H1 (cell line): ENCODE measurements at regions not wholly inside any gene's neighbourhood (a gene's known extent, or its start where the extent isn't known, plus 50 kb on each side); places are given as distances from the start of the nearest gene placed in this dataset.
A peak's percentile ranks its signal among the peaks of the same experiment; 100 is the strongest.

Experiments
- CTCF ChIA-PET: fragments of 300-600 bp; sonication (Branson Sonifier 250); formaldehyde crosslinking; loops from one replicate; lab custom pipeline; 2021; ENCODE audit not compliant: partially characterized antibody; lab: Charles Lee
- POLR2A ChIA-PET: fragments of 300-600 bp; sonication (Branson Sonifier 250); formaldehyde crosslinking; loops from one replicate; lab custom pipeline; 2021; ENCODE audit warnings: inconsistent platforms; ENCODE audit not compliant: partially characterized antibody; lab: Charles Lee
- DNase-seq, 2 experiments: peaks; one replicate each; pipeline versions ENCODE4 v3.0.0 to v3.0.0-alpha.2; 2010 to 2022; ENCODE audit warnings: low spot score in 2 of 2, low read depth in 1 of 2, mixed read lengths in 1 of 2
- FAIRE-seq: peaks from 2 replicates; lab custom pipeline; 2011; peaks lifted over from hg19 to GRCh38; lab: Jason Lieb, UNC
- H2AFZ ChIP-seq: 2 replicates; pipeline ENCODE4 v1.8.1; 2012; ENCODE audit warnings: low read length, inconsistent platforms
- H2AK5ac ChIP-seq: 2 replicates; pipeline ENCODE4 v1.6.1; 2013; ENCODE audit warnings: low read depth, low read length
- H2BK120ac ChIP-seq: replicated peaks from 2 replicates; pipeline ENCODE3; 2013; ENCODE audit warnings: low read depth, low read length, inconsistent platforms
- H2BK12ac ChIP-seq: 2 replicates; pipeline ENCODE4 v1.6.1; 2013; ENCODE audit warnings: low read depth, low read length
- H2BK15ac ChIP-seq: 2 replicates; pipeline ENCODE4 v1.6.1; 2013; ENCODE audit warnings: low read length
- H2BK20ac ChIP-seq: 2 replicates; pipeline ENCODE4 v1.6.1; 2013; ENCODE audit warnings: low read length
- H2BK5ac ChIP-seq: 2 replicates; pipeline ENCODE4 v1.6.1; 2013; ENCODE audit warnings: low read depth, low read length
- H3K14ac ChIP-seq: 2 replicates; pipeline ENCODE4 v1.6.1; 2013; ENCODE audit warnings: inconsistent platforms; ENCODE audit not compliant: insufficient read length
- H3K18ac ChIP-seq: 2 replicates; pipeline ENCODE4 v1.6.1; 2013; ENCODE audit warnings: low read length; ENCODE audit errors: extremely low read depth
- H3K23ac ChIP-seq: 2 replicates; pipeline ENCODE4 v1.6.1; 2013; ENCODE audit warnings: inconsistent platforms; ENCODE audit not compliant: insufficient read length
- H3K23me2 ChIP-seq: 2 replicates; pipeline ENCODE4 v1.6.1; 2013; ENCODE audit warnings: low read depth, low read length
- H3K27ac ChIP-seq: 2 replicates; pipeline ENCODE4 v1.6.1; 2011; ENCODE audit warnings: low read depth, low read length, inconsistent platforms
- H3K27me3 ChIP-seq, 4 experiments: replicated peaks in 1 of 4; 1 replicate in 1 of 4; 2 replicates in 3 of 4; pipeline versions ENCODE4 v1.6.1 to v1.8.1; 2011 to 2013; ENCODE audit warnings: low read length in 3 of 4, mild to moderate bottlenecking in 3 of 4, inconsistent platforms in 2 of 4, mixed read lengths in 2 of 4, moderate library complexity in 1 of 4; ENCODE audit not compliant: control insufficient read depth in 3 of 4, insufficient read depth in 3 of 4; ENCODE audit errors: extremely low read depth in 1 of 4
- H3K36me3 ChIP-seq, 4 experiments: 2 replicates each; pipeline versions ENCODE4 v1.6.1 to v1.8.1; 2011 to 2013; ENCODE audit warnings: mild to moderate bottlenecking in 4 of 4, low read length in 3 of 4, moderate library complexity in 2 of 4, control low read depth in 1 of 4, inconsistent platforms in 1 of 4; ENCODE audit not compliant: insufficient read depth in 4 of 4, control insufficient read depth in 2 of 4
- H3K4ac ChIP-seq: replicated peaks from 2 replicates; pipeline ENCODE3; 2013; ENCODE audit warnings: low read length, low read depth, mixed read lengths, inconsistent platforms; ENCODE audit not compliant: insufficient read length
- H3K4me1 ChIP-seq, 4 experiments: replicated peaks in 1 of 4; 1 replicate in 1 of 4; 2 replicates in 3 of 4; pipeline versions ENCODE4 v1.6.1 to v1.8.1; 2011 to 2013; ENCODE audit warnings: low read length in 3 of 4, inconsistent platforms in 2 of 4, mixed read lengths in 1 of 4; ENCODE audit not compliant: insufficient read depth in 4 of 4, control insufficient read depth in 3 of 4
- H3K4me2 ChIP-seq, 2 experiments: 2 replicates each; pipeline versions ENCODE4 v1.6.1 to v1.8.1; 2011 to 2013; ENCODE audit warnings: low read depth in 2 of 2, low read length in 2 of 2, control low read depth in 1 of 2, inconsistent platforms in 1 of 2, mild to moderate bottlenecking in 1 of 2; ENCODE audit not compliant: insufficient read depth in 1 of 2
- H3K4me3 ChIP-seq, 4 experiments: fragments of 200-600, 300-600 bp in 1 of 4; sonication (generic), shearing (Covaris generic), sonication (Bioruptor Twin) in 1 of 4; 2 replicates each; pipeline versions ENCODE4 v1.5.1 to v1.8.1; 2011 to 2016; ENCODE audit warnings: low read length in 4 of 4, low read depth in 3 of 4, control low read depth in 2 of 4, inconsistent platforms in 2 of 4, mild to moderate bottlenecking in 2 of 4, mixed read lengths in 1 of 4, moderate library complexity in 1 of 4; ENCODE audit not compliant: insufficient read depth in 2 of 4; ENCODE audit errors: extremely low read depth in 1 of 4
- H3K56ac ChIP-seq: replicated peaks from 2 replicates; pipeline ENCODE3; 2013; ENCODE audit warnings: low read depth, mild to moderate bottlenecking, mixed read lengths, low read length, inconsistent platforms; ENCODE audit not compliant: insufficient read length
- H3K79me1 ChIP-seq: 2 replicates; pipeline ENCODE4 v1.6.1; 2013; ENCODE audit warnings: low read depth, low read length, control low read depth
- H3K79me2 ChIP-seq, 2 experiments: 2 replicates each; pipeline versions ENCODE4 v1.6.1 to v1.8.1; 2012 to 2013; ENCODE audit warnings: low read length in 2 of 2, mild to moderate bottlenecking in 2 of 2, inconsistent platforms in 1 of 2; ENCODE audit not compliant: insufficient read depth in 2 of 2, control insufficient read depth in 1 of 2
- H3K9ac ChIP-seq, 4 experiments: replicated peaks in 1 of 4; 1 replicate in 1 of 4; 2 replicates in 3 of 4; pipeline versions ENCODE4 v1.6.1 to v1.8.1; 2011 to 2013; ENCODE audit warnings: low read depth in 3 of 4, low read length in 3 of 4, control low read depth in 2 of 4, mild to moderate bottlenecking in 2 of 4, moderate library complexity in 2 of 4, inconsistent platforms in 1 of 4; ENCODE audit errors: extremely low read depth in 1 of 4
- H3K9me3 ChIP-seq, 2 experiments: 2 replicates each; pipeline versions ENCODE4 v1.6.1 to v1.8.1; 2012 to 2013; ENCODE audit warnings: mild to moderate bottlenecking in 2 of 2, moderate library complexity in 2 of 2, control low read depth in 1 of 2, inconsistent platforms in 1 of 2, low read depth in 1 of 2, low read length in 1 of 2, mixed read lengths in 1 of 2; ENCODE audit not compliant: insufficient read depth in 2 of 2
- H4K20me1 ChIP-seq, 2 experiments: replicated peaks in 1 of 2; 2 replicates each; pipeline versions ENCODE3 to v1.8.1; 2011 to 2013; ENCODE audit warnings: inconsistent platforms in 2 of 2, low read length in 2 of 2, mild to moderate bottlenecking in 1 of 2; ENCODE audit not compliant: insufficient read depth in 2 of 2, control insufficient read depth in 1 of 2
- H4K5ac ChIP-seq: 2 replicates; pipeline ENCODE4 v1.6.1; 2013; ENCODE audit warnings: low read length, low read depth, mixed read lengths, inconsistent platforms; ENCODE audit not compliant: insufficient read length
- H4K8ac ChIP-seq: 2 replicates; pipeline ENCODE4 v1.8.0; 2013; ENCODE audit warnings: mild to moderate bottlenecking, moderate library complexity, low read length, inconsistent platforms; ENCODE audit not compliant: insufficient read depth; ENCODE audit errors: extremely low read depth
- H4K91ac ChIP-seq: replicated peaks from 2 replicates; pipeline ENCODE3; 2013; ENCODE audit warnings: low read length, mixed read lengths, inconsistent platforms; ENCODE audit not compliant: insufficient read length
- CTCF ChIP-seq, 3 experiments: IDR thresholded peaks; 1 replicate in 2 of 3; 2 replicates in 1 of 3; pipeline versions ENCODE4 v1.5.1 to v1.6.1; 2011; ENCODE audit warnings: low read length in 3 of 3, mild to moderate bottlenecking in 3 of 3, inconsistent platforms in 2 of 3, low read depth in 1 of 3, moderate library complexity in 1 of 3; ENCODE audit not compliant: insufficient read depth in 1 of 3; ENCODE audit errors: control extremely low read depth in 1 of 3
- NANOG ChIP-seq: IDR thresholded peaks from 2 replicates; pipeline ENCODE4 v1.6.1; 2011; ENCODE audit warnings: low read length, low read depth, mild to moderate bottlenecking, inconsistent platforms; ENCODE audit not compliant: insufficient read depth, poor library complexity, severe bottlenecking
- RAD21 ChIP-seq, 2 experiments: IDR thresholded peaks in 1 of 2; conservative IDR thresholded peaks in 1 of 2; 2 replicates each; pipeline ENCODE4 v1.6.1; 2011; ENCODE audit warnings: low read depth in 2 of 2, low read length in 2 of 2, improper control_type of control experiment in 1 of 2, inconsistent platforms in 1 of 2, mild to moderate bottlenecking in 1 of 2, moderate library complexity in 1 of 2
- WGBS, 2 experiments: shearing (Covaris generic) in 1 of 2; methylation state at CpG; one replicate each; pipeline versions ENCODE4 v1.1.6 to v1.1.7; 2013 to 2015; ENCODE audit warnings: low lambda C conversion rate in 2 of 2, mixed read lengths in 2 of 2, inconsistent platforms in 1 of 2, low coverage in 1 of 2, missing lambda C conversion rate in 1 of 2; ENCODE audit not compliant: insufficient replicate concordance in 2 of 2, insufficient coverage in 1 of 2, insufficient read length in 1 of 2; ENCODE audit errors: extremely low coverage in 1 of 2, missing lambda C conversion rate in 1 of 2; 5-methylcytosine and 5-hydroxymethylcytosine counted together

GRCh38 chr14:85415015-85415712 lies 114.8 kb upstream of the FLRT2 start:
- Histone ChIP-seq H3K4me3 (no peak overlapping the region), H3K14ac (no peak overlapping the region), H3K27ac (no peak overlapping the region), H3K79me1 (no peaks in the 10 kb centered on the region), H3K9ac (no peak overlapping the region), H2BK12ac (no peak overlapping the region), H4K20me1 (no peaks in the 10 kb centered on the region), H2BK5ac (no peak overlapping the region), H3K4me2 (no peak overlapping the region), H3K23ac (no peak overlapping the region), H4K8ac (no peak overlapping the region), H2BK20ac (no peak overlapping the region), H3K79me2 (no peaks in the 10 kb centered on the region), H3K23me2 (no peaks in the 10 kb centered on the region), H3K4ac (no peak overlapping the region), H2AK5ac (no peak overlapping the region), H4K91ac (no peak overlapping the region), H3K18ac (no peak overlapping the region), H2BK120ac (no peak overlapping the region), H2BK15ac (no peak overlapping the region), H4K5ac (no peak overlapping the region), H2AFZ (peak overlapping the region; percentile 92; the same call in 1 of the 2 replicates), H3K56ac (no peak overlapping the region), H3K27me3 (no peaks in the 10 kb centered on the region), H3K4me1 (no peaks in the 10 kb centered on the region), H3K9me3 (no peaks in the 10 kb centered on the region), H3K36me3 (no peaks in the 10 kb centered on the region)
- 82% methylated on average over 13 of the region's 13 CpGs; no CpG with 5 or more reads in 1 of the 2 experiments for WGBS, 2 experiments
- CTCF ChIA-PET: no interaction called here
- POLR2A ChIA-PET: no interaction called here
- DNase-seq: peak; percentile 17 to 45
- TF ChIP-seq RAD21 (IDR thresholded peaks at IDR 0.05 in 1 of 2, conservative IDR thresholded peaks at IDR 0.05 in 1 of 2; ENCODE audit: low read depth in 2 of 2, low read length in 2 of 2) (peak; percentile 39 to 56; a peak in 3 of 4 replicates), CTCF (IDR thresholded peaks at IDR 0.05; ENCODE audit: control extremely low read depth in 1 of 3, insufficient read depth in 1 of 3, low read depth in 1 of 3, low read length in 3 of 3) (peak; percentile 26 to 54 (median 37); a peak in 3 of 4 replicates), NANOG (no peak)
- FAIRE-seq: peak; percentile 39
